ENCODE measurements at regions not wholly inside any gene's neighbourhood (a gene's known extent, or its start where the extent isn't known, plus 50 kb on each side); places are given as distances from the start of the nearest gene placed in this dataset.

- no peak for TF ChIP-seq CTCF (IDR thresholded peaks at IDR 0.05)
- TF ChIP-seq POLR2A (IDR thresholded peaks at IDR 0.05): no peak
- TF ChIP-seq POLR2AphosphoS5 (IDR thresholded peaks at IDR 0.05): no peak
These were observed 1082.7 kb downstream of the NLGN4X start for GRCh38 chrX:5145957-5146356.
